PC-9 (cell line): ENCODE measurements at regions not wholly inside any gene's neighbourhood (a gene's known extent, or its start where the extent isn't known, plus 50 kb on each side); places are given as distances from the start of the nearest gene placed in this dataset.
A peak's percentile ranks its signal among the peaks of the same experiment; 100 is the strongest.

Source experiments
- BruUV-seq: library from RNA; stranded (reverse); fragments of 400-500 nt; replicated peaks from 2 replicates; lab custom pipeline; 2021; lab: Mats Ljungman, UMichigan
- CTCF ChIA-PET: fragments of 300-600 bp; sonication (Branson Sonifier 250); formaldehyde crosslinking; loops from one replicate; lab custom pipeline; 2022; ENCODE audit warnings: antibody characterized with exemption; lab: Charles Lee
- POLR2A ChIA-PET: fragments of 300-600 bp; sonication (Branson Sonifier 250); formaldehyde crosslinking; loops from one replicate; lab custom pipeline; 2022; ENCODE audit warnings: antibody characterized with exemption; ENCODE audit not compliant: unreplicated experiment; lab: Charles Lee
- DNase-seq, 2 experiments: peaks; one replicate each; pipeline versions ENCODE4 v3.0.0 to v3.0.0-alpha.2; 2015 to 2022; ENCODE audit warnings: mixed read lengths in 1 of 2
- H2AFZ ChIP-seq: fragments of 200-600 bp; sonication (generic); 2 replicates; pipeline ENCODE4 v1.8.1; 2017; ENCODE audit warnings: antibody characterized with exemption
- H3F3A ChIP-seq: fragments of 200-600 bp; sonication (generic); 2 replicates; pipeline ENCODE4 v1.8.1; 2017; ENCODE audit warnings: antibody characterized with exemption, mild to moderate bottlenecking, low read depth; ENCODE audit not compliant: insufficient read depth
- H3K27ac ChIP-seq: fragments of 200-600 bp; sonication (generic); 2 replicates; pipeline ENCODE4 v1.6.1; 2016; ENCODE audit warnings: mixed run types
- H3K27me3 ChIP-seq: fragments of 200-600 bp; sonication (generic); 2 replicates; pipeline ENCODE4 v1.6.1; 2016; ENCODE audit warnings: low read depth, mixed run types; ENCODE audit not compliant: insufficient read depth
- H3K36me3 ChIP-seq: fragments of 200-600 bp; sonication (generic); 2 replicates; pipeline ENCODE4 v1.6.1; 2016; ENCODE audit warnings: low read depth, mixed run types
- H3K4me1 ChIP-seq: fragments of 200-600 bp; sonication (generic); replicated peaks from 2 replicates; pipeline ENCODE4 v1.6.1; 2016; ENCODE audit warnings: mixed run types; ENCODE audit not compliant: insufficient read depth
- H3K4me2 ChIP-seq: fragments of 200-600 bp; sonication (generic); 2 replicates; pipeline ENCODE4 v1.6.1; 2017; ENCODE audit warnings: mixed run types
- H3K4me3 ChIP-seq: fragments of 200-600 bp; sonication (generic); 2 replicates; pipeline ENCODE4 v1.6.1; 2016; ENCODE audit warnings: mixed run types
- H3K79me2 ChIP-seq: fragments of 200-600 bp; sonication (generic); 2 replicates; pipeline ENCODE4 v1.6.1; 2017; ENCODE audit warnings: low read depth, mixed run types
- H3K9me2 ChIP-seq: fragments of 200-600 bp; sonication (generic); 2 replicates; pipeline ENCODE4 v1.8.1; 2017; ENCODE audit warnings: mild to moderate bottlenecking; ENCODE audit not compliant: insufficient read depth
- H3K9me3 ChIP-seq: fragments of 200-600 bp; sonication (generic); 2 replicates; pipeline ENCODE4 v1.8.1; 2016; ENCODE audit warnings: low read depth; ENCODE audit not compliant: insufficient read depth
- H4K20me1 ChIP-seq: fragments of 200-600 bp; sonication (generic); 2 replicates; pipeline ENCODE4 v1.8.1; 2017; ENCODE audit not compliant: insufficient read depth
- EZH2 ChIP-seq: fragments of 200-600 bp; sonication (generic); IDR thresholded peaks from 2 replicates; pipeline ENCODE4 v1.8.0; 2017; ENCODE audit warnings: antibody characterized with exemption, low read depth
- intact Hi-C: fragments of 100-400 bp; cut with micrococcal nuclease; formaldehyde crosslinking; loops from one replicate; pipeline ENCODE4 v1.10.0; 2022; ENCODE audit not compliant: unreplicated experiment
- TF ChIP-seq, protein P1 (sequence below): fragments of 200-600 bp; sonication (generic); conservative IDR thresholded peaks from 2 replicates; pipeline ENCODE4 v1.6.1; 2017; ENCODE audit warnings: mixed run types, antibody characterized with exemption, mild to moderate bottlenecking, moderate library complexity

DNA sequence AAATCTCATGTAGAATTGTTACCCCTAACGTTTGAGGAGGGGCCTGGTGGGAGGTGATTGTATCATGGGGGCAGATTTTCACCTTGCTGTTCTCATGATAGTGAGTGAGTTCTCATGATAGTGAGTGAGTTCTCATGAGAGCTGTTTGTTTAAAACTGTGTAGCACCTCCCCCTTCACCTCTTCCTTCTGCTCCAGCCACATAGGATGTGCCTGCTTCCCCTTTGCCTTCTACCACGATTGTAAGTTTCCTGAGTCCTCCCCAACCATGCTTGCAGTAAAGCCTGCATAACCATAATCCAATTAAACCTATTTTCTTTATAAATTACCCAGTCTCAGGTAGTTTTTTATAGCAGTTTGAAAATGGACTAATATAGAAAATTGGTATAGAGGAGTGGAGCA is 1783.7 kb upstream of the CDH9 start:
- ChIA-PET POLR2A (no interaction called here), CTCF (no interaction called here)
- no peak overlapping the region for H2AFZ ChIP-seq
- no peaks in the 10 kb centered on the region for H3K9me3 ChIP-seq
- H3K36me3 ChIP-seq = no peaks in the 10 kb centered on the region
- DNase-seq = no peak
- H3K4me1 ChIP-seq = no peaks in the 10 kb centered on the region
- intact Hi-C loops = no loop called here
- no peaks in the 10 kb centered on the region for H3K27me3 ChIP-seq
- BruUV-seq = no TSS peak
- TF ChIP-seq, protein P1, sequence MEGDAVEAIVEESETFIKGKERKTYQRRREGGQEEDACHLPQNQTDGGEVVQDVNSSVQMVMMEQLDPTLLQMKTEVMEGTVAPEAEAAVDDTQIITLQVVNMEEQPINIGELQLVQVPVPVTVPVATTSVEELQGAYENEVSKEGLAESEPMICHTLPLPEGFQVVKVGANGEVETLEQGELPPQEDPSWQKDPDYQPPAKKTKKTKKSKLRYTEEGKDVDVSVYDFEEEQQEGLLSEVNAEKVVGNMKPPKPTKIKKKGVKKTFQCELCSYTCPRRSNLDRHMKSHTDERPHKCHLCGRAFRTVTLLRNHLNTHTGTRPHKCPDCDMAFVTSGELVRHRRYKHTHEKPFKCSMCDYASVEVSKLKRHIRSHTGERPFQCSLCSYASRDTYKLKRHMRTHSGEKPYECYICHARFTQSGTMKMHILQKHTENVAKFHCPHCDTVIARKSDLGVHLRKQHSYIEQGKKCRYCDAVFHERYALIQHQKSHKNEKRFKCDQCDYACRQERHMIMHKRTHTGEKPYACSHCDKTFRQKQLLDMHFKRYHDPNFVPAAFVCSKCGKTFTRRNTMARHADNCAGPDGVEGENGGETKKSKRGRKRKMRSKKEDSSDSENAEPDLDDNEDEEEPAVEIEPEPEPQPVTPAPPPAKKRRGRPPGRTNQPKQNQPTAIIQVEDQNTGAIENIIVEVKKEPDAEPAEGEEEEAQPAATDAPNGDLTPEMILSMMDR = no peak
- TF ChIP-seq EZH2 = no peak
- no peak overlapping the region for H3K4me3 ChIP-seq
- H4K20me1 ChIP-seq = no peaks in the 10 kb centered on the region
- H3K9me2 ChIP-seq = peaks cover 5% of the 10 kb centered on the region; the same call in 1 of the 2 replicates
- H3K79me2 ChIP-seq = no peaks in the 10 kb centered on the region
- H3F3A ChIP-seq = no peaks in the 10 kb centered on the region
- no peak overlapping the region for H3K4me2 ChIP-seq
- no peak overlapping the region for H3K27ac ChIP-seq

DNA sequence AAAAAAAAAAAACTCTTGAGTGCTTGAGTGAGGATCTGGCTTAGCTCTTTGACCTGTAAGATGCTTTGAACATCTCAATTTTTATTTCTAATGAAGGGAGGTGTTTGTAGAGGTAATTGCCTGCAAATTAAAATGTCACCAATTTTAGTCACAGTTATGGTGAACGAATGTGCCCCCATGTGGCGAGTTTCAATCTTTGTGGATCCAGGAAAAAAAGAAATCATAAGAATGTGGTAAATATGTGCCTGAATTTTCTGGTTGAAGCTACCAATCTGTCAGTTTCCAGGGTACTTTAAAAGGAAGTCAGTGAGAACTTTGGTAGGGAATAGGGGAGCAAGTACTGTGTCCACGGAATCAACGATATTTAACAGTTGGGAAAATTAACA is 1772.4 kb upstream of the CDH9 start:
- DNase-seq = no peak
- Histone ChIP-seq H2AFZ (no peak overlapping the region; the same call in 1 of the 2 replicates), H3K4me2 (no peak overlapping the region), H3K4me1 (no peaks in the 10 kb centered on the region), H3K27ac (no peak overlapping the region), H3K27me3 (no peaks in the 10 kb centered on the region), H4K20me1 (no peaks in the 10 kb centered on the region), H3K4me3 (no peak overlapping the region), H3K9me3 (0 out of 2 replicates have a peak, but pooled peaks cover 4% of the 10 kb centered on the region), H3K36me3 (no peaks in the 10 kb centered on the region), H3K79me2 (no peaks in the 10 kb centered on the region), H3F3A (no peaks in the 10 kb centered on the region), H3K9me2 (no peaks in the 10 kb centered on the region)
- no TSS peak for BruUV-seq
- ChIA-PET CTCF (no interaction called here), POLR2A (no interaction called here)
- no peak for TF ChIP-seq EZH2
- TF ChIP-seq, protein P1 = peak; percentile 35; the same call in 1 of the 2 replicates
- intact Hi-C loops = no loop called here

DNA sequence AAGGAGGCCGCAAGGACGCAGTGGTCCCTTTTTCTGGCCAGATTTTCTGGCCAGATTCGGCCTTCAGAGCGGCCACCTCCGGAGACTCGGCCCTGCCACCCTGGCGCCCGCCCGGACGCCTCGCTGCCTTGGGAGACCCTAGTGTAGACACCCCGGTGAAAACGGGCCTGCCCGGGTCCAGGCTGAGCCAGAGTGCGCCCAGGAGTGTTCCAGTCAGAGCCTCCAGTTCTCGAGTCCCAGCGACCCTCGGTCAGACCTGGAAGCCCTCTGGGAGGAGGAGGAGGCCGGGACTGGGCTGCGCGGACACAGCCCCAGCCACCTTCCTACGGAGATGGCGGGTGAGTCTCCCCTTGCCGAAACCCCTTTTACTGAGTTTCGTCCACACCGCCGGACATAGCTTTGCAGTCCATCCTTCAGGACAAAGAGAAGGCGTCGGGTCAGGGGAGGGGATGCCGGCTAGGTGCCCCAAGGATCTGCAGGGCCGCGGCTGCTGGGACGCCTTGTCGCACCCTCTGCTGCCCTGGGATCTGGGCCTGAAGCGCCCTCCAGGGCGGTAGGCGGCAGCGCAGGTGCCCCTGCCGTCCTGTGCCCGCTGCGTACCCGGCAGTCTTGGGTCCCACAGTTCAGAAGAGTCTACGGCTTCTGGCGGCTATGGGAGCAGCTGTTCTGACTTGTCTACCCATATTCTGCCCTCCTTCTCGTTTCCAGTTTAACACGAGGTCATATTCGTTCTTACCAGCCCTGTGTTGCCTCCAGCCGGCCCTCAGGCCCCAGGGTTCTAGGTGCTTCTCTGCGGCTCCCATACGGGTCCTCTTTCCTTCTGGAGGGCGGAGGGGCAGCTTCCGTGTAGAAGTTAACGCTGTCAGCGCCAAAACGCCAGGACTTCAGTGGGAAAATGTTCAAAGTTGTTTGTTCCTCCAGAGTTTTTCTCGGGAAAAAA is 1771.7 kb upstream of the CDH9 start:
- no peaks in the 10 kb centered on the region for H4K20me1 ChIP-seq
- ChIA-PET CTCF (no interaction called here), POLR2A (no interaction called here)
- TF ChIP-seq, protein P1 = no peak
- TF ChIP-seq EZH2 = no peak
- no TSS peak for BruUV-seq
- H3K9me3 ChIP-seq = 0 out of 2 replicates have a peak, but pooled peaks cover 4% of the 10 kb centered on the region
- H3K9me2 ChIP-seq = no peaks in the 10 kb centered on the region
- no peak overlapping the region for H3K4me2 ChIP-seq
- no peak for DNase-seq
- no peaks in the 10 kb centered on the region for H3F3A ChIP-seq
- no peak overlapping the region for H3K27ac ChIP-seq
- no peaks in the 10 kb centered on the region for H3K27me3 ChIP-seq
- H3K79me2 ChIP-seq = no peaks in the 10 kb centered on the region
- no peaks in the 10 kb centered on the region for H3K36me3 ChIP-seq
- H2AFZ ChIP-seq = no peak overlapping the region; the same call in 1 of the 2 replicates
- no peak overlapping the region for H3K4me3 ChIP-seq
- H3K4me1 ChIP-seq = no peaks in the 10 kb centered on the region
- intact Hi-C loops = no loop called here
